GM21528 (cell line): ENCODE measurements at regions not wholly inside any gene's neighbourhood (a gene's known extent, or its start where the extent isn't known, plus 50 kb on each side); places are given as distances from the start of the nearest gene placed in this dataset.

Source experiments
- ATAC-seq: cut with Tn5 transposase; IDR thresholded peaks from one replicate; pipeline ENCODE4 v1.9.1; 2021; ENCODE audit warnings: mild to moderate bottlenecking, moderate library complexity; ENCODE audit not compliant: unreplicated experiment, low FRiP score

GRCh38 chr13:50428183-50428877, 413.1 kb downstream of the KCNRG start:
- ATAC-seq, result no peak

GRCh38 chr13:50435011-50435410, 408.5 kb downstream of the DLEU7 start:
- ATAC-seq, result no peak

GRCh38 chr13:50437252-50437651, 406.2 kb downstream of the DLEU7 start:
- ATAC-seq, result no peak

- ATAC-seq, result no peak
These were observed 405.1 kb downstream of the DLEU7 start for GRCh38 chr13:50438351-50438750.

DNA sequence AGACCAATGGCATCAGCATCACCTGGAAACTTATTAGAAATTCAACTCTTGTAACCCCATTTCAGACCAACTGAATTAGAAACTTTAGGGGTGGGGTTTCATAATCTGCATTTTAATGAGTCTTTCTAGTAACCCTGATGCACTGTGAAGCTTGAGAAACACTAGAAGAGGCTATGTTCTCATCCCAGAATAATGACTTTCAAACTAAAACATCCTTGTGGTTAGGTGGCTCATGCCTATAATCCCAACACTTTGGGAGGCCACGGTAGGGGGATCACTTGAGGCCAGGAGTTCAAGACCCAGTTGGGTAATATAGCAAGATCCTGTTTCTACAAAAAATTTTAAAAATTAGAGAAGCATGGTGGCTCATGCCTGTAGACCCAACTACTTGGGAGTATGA, 402.4 kb downstream of the DLEU7 start:
- no peak for ATAC-seq

- ATAC-seq, result no peak
These were observed 398.8 kb downstream of the DLEU7 start for GRCh38 chr13:50444726-50445125.

- ATAC-seq, result no peak
These were observed 396.9 kb downstream of the DLEU7 start for GRCh38 chr13:50446611-50447010.

- ATAC-seq, result no peak
These were observed 394.9 kb downstream of the DLEU7 start for GRCh38 chr13:50448535-50448998.

GRCh38 chr13:50449465-50449864, 394.0 kb downstream of the DLEU7 start:
- ATAC-seq, result no peak

GRCh38 chr13:50450279-50450678, 393.2 kb downstream of the DLEU7 start:
- ATAC-seq, result no peak

DNA sequence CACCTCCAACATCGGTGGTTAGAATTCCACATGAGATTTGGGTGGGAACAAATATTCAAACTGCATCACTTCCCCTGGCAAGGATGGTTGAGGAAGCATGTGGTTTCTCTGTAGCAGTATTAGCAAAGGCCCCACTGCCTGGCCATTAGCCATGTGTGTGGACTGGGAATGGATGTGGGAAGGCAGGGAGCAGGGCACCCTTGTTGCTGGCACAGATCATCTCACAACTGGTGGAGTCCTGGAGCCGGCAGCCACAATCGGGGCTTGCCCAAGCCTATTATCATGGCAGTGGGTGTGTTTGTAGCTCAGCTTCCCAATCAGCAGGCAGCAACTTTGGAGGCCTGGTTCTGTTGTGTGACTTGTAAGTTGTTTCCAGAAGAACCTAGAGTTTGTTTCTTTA, 391.9 kb downstream of the DLEU7 start:
- ATAC-seq, result no peak

DNA sequence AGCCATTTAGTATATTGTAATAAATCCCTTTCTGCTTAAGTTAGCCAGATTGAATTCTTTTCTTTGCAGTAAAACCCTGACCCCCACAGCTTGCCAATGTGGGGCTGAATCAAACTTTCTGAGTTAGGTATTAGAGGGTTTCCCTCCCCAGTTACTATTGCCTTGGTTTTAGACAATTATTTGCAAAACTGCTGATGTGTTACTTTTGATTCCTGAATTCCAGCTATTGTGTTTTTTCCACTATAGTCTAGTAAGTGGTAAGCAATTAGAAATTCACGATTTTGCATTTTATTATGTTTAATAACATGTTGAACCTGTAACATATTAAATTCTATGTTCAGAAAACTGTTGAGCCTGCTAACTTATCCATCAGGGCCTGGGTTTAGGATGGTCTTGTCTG, 391.5 kb downstream of the DLEU7 start:
- ATAC-seq, result no peak

- no peak for ATAC-seq
These were observed 390.7 kb downstream of the DLEU7 start for GRCh38 chr13:50452756-50453155.

DNA sequence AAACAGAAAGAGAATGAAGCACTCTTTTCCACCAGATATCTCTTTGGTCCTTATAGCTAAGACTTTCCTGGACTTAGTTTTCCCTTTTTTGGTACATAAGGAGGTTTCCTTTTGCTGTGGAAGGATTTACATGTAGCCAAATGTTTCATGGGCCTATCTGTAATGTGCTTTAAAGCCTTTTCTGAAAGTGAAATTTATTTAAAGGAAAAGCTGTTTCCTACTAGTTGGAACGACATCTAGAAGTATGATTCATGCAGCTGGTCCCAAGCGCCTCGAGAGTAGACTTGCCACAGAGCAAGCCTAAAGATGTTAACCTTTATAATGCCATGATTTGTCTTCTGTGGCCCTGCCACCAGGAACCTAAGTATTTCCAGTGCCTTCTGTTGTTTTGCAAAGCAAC, 390.3 kb downstream of the DLEU7 start:
- no peak for ATAC-seq

GRCh38 chr13:50456111-50456510, 387.4 kb downstream of the DLEU7 start:
- no peak for ATAC-seq

DNA sequence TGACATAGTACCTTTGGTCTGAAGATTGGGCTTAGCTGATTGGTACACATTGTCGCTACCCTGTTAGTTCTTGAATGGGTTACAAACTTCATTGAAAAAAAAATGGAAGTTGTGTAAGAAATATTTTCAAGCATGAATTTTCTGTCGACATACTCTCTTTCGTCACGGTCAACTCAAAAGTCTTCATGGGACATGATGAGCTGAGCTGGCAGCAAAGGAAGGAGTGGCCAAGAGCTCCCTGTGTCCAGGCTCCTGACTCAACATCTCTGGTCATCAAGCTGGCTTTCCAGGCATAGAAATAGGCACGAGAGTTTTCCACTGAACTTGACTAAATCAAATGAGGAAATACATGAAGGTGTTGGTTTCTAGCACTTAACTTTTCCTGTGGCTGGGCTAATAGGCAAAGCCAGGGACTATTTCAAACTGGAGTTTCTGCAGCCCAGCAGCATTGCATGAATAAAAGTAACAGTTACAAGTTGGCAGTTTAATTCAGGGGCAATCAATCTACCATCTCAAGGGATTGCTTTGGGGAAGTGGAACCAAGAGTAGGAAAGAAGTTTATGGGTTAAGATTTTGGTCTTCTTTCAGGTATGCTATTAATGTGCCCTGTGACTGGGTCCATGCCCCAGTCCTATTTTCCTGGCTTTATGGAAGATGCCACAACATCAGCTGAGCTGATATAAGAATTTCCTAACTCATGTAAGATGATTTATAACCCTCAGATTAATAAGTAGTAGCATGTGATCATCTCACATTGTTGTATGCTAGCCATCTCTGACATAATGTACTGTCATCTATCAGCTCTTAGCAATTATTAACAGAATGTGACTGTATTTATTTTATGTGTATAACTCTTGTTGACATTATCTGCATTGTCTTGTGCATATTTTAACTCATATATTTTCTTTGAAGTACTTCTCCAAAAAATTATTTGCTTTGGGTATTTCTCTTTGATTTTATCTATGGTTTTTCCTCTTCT, 385.8 kb downstream of the DLEU7 start:
- no peak for ATAC-seq

GRCh38 chr13:50459046-50459445, 384.4 kb downstream of the DLEU7 start:
- ATAC-seq, result no peak

DNA sequence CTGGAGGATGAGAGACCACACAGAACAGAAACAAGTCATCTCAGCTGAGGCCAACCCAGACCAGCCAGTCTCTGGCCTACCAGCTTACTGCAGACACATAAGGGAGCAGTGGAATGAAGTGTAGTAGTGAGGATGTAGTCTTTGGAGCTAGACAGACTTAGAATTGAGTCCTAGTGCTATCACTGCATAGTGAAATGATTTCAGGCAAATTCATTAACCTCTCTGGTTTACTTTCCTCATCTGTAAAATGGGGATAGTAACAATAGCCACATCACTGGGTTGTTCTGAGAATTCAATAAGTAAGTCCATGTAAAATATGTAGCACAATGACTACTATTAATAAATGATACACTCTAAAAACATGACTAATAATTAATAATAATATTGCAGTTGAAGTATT, 383.8 kb downstream of the DLEU7 start:
- no peak for ATAC-seq

GRCh38 chr13:50460358-50460757, 383.1 kb downstream of the DLEU7 start:
- ATAC-seq, result no peak

GRCh38 chr13:50461189-50461588, 382.3 kb downstream of the DLEU7 start:
- no peak for ATAC-seq

DNA sequence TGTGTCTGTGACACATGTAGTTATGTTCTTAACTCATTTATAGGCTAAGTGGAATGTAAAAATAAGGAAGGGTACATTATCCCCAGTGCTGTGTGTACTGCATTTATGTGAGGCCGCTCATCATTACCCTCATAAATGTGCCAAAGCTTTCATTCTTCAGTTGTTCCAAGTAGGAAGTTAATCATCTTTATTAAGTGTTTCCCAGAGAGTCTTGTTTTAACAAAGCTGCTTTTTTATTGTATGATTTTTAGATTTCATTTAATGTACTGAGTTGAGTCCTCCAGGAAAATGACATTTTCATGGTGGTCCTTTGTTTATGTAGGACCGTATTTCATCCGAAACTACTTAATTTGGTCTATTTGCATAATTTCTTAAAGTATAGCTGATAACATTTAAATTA, 379.8 kb downstream of the DLEU7 start:
- no peak for ATAC-seq
